ENCODE measurements at regions not wholly inside any gene's neighbourhood (a gene's known extent, or its start where the extent isn't known, plus 50 kb on each side); places are given as distances from the start of the nearest gene placed in this dataset.

DNA sequence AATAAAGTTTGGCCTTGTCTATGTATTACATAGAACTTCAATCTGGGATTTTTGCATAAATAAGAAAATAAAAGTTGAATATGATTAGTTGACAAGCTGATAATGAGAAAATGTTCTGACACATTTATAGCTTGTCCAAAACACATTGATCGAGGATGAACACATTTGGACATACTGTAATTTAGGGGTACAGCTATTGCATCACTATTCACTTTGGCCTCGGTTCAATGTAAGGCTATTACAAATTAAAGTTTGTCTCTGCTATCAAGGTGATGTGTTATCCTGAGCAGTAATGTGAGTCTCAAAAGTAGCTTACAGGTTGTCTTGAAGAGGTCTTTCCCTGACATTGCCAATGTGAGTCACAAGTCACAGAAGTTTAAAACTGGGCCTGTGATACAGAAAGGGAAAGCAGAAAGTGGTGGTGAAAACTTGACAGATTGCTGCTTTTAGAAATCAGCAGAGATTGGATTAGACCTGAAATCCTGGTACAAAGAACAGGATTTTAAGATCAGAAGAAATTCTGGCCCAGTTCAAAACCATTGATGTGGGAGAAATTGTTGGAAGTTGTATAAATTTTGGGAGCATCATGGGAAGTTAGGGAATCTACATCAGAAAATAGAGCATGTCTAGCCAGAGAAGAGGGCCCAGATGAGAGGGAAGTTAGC lies 674.1 kb downstream of the NYAP2 start:
- DNase-seq = no peak

DNA sequence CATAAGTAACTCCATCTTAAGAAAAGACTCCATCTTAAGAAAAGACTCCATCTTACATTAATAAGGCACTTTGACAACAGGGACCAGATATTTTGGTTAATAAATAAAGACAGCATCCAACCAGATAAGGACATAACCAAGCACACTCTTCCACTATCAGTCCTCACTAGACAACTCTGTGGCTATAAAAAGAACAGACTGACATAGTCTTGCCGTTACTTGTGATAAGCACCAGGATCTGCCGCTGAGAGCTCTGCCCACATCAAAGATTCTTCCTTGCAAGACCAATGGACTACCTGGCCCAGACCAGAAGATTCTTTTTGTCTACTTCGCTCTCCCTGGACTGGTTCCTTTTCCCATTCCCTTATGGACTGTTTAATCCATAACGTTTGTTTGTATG lies 667.4 kb downstream of the NYAP2 start:
- no peak for DNase-seq

GRCh38 chr2:226066391-226066790 lies 666.9 kb downstream of the NYAP2 start:
- no peak for DNase-seq

DNA sequence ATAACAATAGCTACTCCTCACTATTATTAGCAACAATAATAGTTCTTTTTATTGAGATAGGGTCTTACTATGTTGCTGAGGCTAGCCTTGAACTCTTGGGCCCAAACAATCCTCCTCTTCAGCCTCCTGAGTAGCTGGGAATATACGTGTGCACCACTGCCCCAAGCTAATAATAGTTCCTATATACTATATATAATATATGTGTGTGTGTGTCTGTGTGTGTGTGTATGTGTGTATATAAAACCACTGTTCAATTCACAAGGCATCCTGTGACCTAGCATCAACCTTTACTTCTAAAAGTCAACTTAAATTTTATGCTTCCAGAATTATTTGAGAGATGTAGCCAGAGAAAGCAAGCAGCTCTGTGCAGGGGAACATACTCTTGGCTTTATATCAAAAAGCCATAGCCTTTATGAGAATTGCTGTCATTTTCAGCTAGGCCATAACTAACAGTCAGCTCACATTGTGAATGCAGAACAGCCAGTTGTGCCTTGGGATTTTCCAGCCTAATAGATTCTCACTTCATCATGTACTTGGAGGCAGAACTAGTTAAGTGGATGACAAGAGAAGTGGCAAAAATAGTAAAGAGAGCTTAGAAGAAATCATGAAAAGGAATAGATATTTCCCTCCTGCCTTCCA lies 665.5 kb downstream of the NYAP2 start:
- no peak for DNase-seq

DNA sequence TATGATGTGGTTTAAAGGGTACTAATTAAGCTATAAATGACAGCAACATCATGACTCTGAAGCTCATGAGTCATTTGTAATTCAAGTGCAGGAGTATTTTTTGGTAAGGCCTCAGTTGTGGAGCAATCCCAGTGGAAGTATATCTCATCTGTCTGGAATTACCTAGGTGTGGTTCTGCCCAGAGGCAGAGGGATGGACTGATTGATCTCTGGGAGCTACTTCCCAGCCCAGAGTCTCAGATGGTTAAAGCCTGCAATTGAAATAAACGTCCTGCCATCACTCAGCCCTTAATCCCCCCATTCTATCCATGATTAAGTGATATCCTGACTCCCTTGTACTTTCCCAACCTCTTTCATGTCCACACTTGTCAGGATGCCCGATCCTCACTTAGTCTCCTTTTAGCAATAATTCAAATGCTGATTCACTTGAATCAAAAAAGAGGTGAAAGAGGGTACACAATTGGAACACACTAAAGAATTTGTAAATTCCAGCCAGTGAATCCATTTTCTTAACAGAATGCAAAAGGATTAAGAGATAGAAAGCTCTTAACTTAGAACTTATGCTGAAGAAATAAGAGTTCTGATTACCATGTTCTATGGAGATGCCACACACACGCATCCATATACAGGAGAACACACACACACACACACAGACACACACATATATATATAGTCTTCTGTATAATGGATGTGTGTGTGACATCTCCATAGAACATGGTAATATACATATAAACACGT lies 664.4 kb downstream of the NYAP2 start:
- no peak for DNase-seq

- no peak for DNase-seq
Observed at GRCh38 chr2:226059961-226060627, 660.6 kb downstream of the NYAP2 start.

- no peak for DNase-seq
Observed at GRCh38 chr2:226057914-226058313, 658.4 kb downstream of the NYAP2 start.

GRCh38 chr2:226057365-226057764 lies 657.9 kb downstream of the NYAP2 start:
- DNase-seq = no peak

DNA sequence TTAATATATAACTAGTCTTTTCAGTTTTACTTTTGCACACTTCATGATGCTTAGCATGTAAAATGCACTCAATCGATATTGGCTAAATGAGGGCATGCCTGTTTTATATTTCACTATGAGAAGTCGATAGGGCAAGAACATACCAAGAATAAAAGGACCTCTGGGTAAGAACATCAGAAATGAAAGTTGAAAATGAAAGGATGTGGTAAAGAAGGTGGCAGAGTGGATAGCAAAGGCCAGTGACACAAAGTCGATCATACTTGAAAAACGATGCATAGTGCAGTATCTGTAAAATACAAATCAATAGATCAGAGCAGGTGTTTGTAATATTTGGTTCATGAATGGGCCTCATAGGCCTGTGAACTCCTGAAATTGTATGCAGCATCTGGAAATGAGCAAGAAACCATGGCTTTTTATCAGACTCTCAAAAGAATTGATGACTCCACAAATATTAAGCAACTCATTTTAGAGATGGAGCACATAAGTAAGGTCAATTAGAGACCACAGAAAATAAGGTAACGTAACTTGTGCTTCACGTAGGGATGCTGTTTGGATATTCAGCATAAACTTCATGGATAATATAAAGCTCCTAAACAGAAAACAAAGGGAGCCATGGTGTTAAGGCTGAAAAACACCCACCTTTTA lies 653.4 kb downstream of the NYAP2 start:
- no peak for DNase-seq

DNA sequence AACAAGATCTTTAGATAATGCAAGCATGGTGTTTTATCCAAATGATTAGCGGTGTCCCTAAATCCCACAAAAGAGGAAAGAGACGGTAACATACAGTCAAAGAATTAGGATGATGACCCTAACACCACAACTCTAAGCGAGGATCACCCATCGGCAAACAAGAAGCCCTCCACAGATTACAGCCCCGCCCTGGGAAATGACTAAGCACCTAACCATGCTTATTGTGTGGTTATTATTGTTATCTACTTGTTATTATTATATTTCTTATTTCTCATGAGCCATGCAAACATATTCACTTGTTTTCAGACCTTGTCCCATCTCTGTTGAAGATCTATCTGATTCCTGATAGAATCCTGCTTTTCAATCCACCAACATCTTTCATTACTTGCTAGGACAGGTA lies 651.3 kb downstream of the NYAP2 start:
- no peak for DNase-seq

- DNase-seq = no peak
Observed at GRCh38 chr2:226048611-226049010, 649.1 kb downstream of the NYAP2 start.

- no peak for DNase-seq
Observed at GRCh38 chr2:226045080-226045479, 645.6 kb downstream of the NYAP2 start.

GRCh38 chr2:226040344-226040900 lies 640.9 kb downstream of the NYAP2 start:
- no peak for DNase-seq

GRCh38 chr2:226037526-226037925 lies 638.0 kb downstream of the NYAP2 start:
- DNase-seq = no peak

GRCh38 chr2:226031647-226032501 lies 632.4 kb downstream of the NYAP2 start:
- no peak for DNase-seq

- peak; percentile 28 for DNase-seq
Observed at GRCh38 chr2:226030788-226031646, 631.5 kb downstream of the NYAP2 start.

- no peak for DNase-seq
Observed at GRCh38 chr2:226030369-226030768, 630.9 kb downstream of the NYAP2 start.

GRCh38 chr2:226023946-226024345 lies 624.4 kb downstream of the NYAP2 start:
- DNase-seq = no peak

- DNase-seq = no peak
Observed at GRCh38 chr2:226023383-226023782, 623.9 kb downstream of the NYAP2 start.

GRCh38 chr2:226020956-226021355 lies 621.4 kb downstream of the NYAP2 start:
- DNase-seq = no peak

DNA sequence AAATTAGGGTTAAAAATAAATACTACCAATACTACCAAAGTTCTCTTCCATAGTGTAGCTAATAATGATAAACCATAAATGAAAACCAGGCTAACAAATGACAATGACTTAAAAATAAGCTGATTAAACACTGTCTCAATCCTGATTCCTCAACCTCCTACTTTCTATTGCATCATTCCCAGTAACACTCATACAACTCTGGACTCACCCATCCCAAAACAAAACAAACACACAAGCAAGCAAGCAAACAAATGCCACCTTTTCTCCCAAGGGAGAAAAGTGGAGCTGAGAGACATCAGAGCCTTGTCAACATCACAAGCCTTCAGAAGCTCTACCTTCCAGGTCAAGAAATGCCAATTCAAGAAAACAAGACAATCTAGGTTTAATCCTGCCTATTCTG lies 620.7 kb downstream of the NYAP2 start:
- no peak for DNase-seq
